HCT116 (cell line): ENCODE measurements at regions not wholly inside any gene's neighbourhood (a gene's known extent, or its start where the extent isn't known, plus 50 kb on each side); places are given as distances from the start of the nearest gene placed in this dataset.

Experiments used
- ATF3 ChIP-seq: IDR thresholded peaks from 2 replicates; pipeline ENCODE4 v1.6.1; 2012
- CEBPB ChIP-seq: IDR thresholded peaks from 2 replicates; pipeline ENCODE4 v1.6.1; 2012; ENCODE audit warnings: low read depth
- CTCF ChIP-seq, 3 experiments: fragments of 200-600 bp in 1 of 3; sonication (generic) in 1 of 3; IDR thresholded peaks in 2 of 3; conservative IDR thresholded peaks in 1 of 3; 2 replicates each; pipeline ENCODE4 v1.5.1; 2012 to 2017; ENCODE audit warnings: low read depth in 2 of 3, low read length in 2 of 3, antibody characterized with exemption in 1 of 3, borderline replicate concordance in 1 of 3, control low read depth in 1 of 3, mild to moderate bottlenecking in 1 of 3, mixed read lengths in 1 of 3, mixed run types in 1 of 3, moderate library complexity in 1 of 3; ENCODE audit not compliant: insufficient read depth in 1 of 3
- EZH2phosphoT487 ChIP-seq: fragments of 200-600 bp; IDR thresholded peaks from 2 replicates; pipeline ENCODE4 v1.6.1; 2018; ENCODE audit warnings: antibody characterized with exemption, borderline replicate concordance
- FOSL1 ChIP-seq: IDR thresholded peaks from 2 replicates; pipeline ENCODE4 v1.6.1; 2012; ENCODE audit warnings: low read depth
- POLR2A ChIP-seq: IDR thresholded peaks from 2 replicates; pipeline ENCODE4 v1.7.0; 2011; ENCODE audit warnings: borderline replicate concordance; ENCODE audit not compliant: insufficient read depth, insufficient read length; ENCODE audit errors: extremely low read depth
- POLR2AphosphoS5 ChIP-seq: IDR thresholded peaks from 2 replicates; pipeline ENCODE4 v1.6.1; 2011; ENCODE audit warnings: mild to moderate bottlenecking, low read depth, low read length, moderate library complexity
- SP1 ChIP-seq: IDR thresholded peaks from 2 replicates; pipeline ENCODE4 v1.6.1; 2012; ENCODE audit warnings: low read depth
- ZNF274 ChIP-seq: fragments of 200-500 bp; sonication (Bioruptor generic); IDR thresholded peaks from 2 replicates; pipeline ENCODE4 v1.6.1; 2014; ENCODE audit warnings: mild to moderate bottlenecking, low read depth, low read length, inconsistent platforms

- no peak for TF ChIP-seq CTCF (IDR thresholded peaks at IDR 0.05 in 2 of 3, conservative IDR thresholded peaks at IDR 0.05 in 1 of 3; ENCODE audit: borderline replicate concordance in 1 of 3, insufficient read depth in 1 of 3, low read depth in 2 of 3, low read length in 2 of 3)
- TF ChIP-seq POLR2A = no peak
- TF ChIP-seq ZNF274 = no peak
- TF ChIP-seq EZH2phosphoT487 = no peak
- TF ChIP-seq POLR2AphosphoS5 = no peak
- no peak for TF ChIP-seq FOSL1
- TF ChIP-seq ATF3 = no peak
- no peak for TF ChIP-seq SP1
- no peak for TF ChIP-seq CEBPB
Observed at GRCh38 chr5:173699966-173700365, 83.5 kb upstream of the BOD1 start.
